Central memory CD8-positive, alpha-beta T cell (primary cell): ENCODE measurements at regions not wholly inside any gene's neighbourhood (a gene's known extent, or its start where the extent isn't known, plus 50 kb on each side); places are given as distances from the start of the nearest gene placed in this dataset.

Experiments
- ATAC-seq: fragments of 150-1000 bp; cut with Tn5 transposase; replicated peaks from 2 replicates; pipeline ENCODE4 v1.10.0; 2022; ENCODE audit warnings: mild to moderate bottlenecking, moderate FRiP score, moderate number of reproducible peaks; ENCODE audit not compliant: poor library complexity, severe bottlenecking; ENCODE audit errors: extremely low read depth
- DNase-seq, 2 donors: peaks; one replicate each; pipeline ENCODE4 v3.0.0; 2021; ENCODE audit warnings: low spot score in 2 of 2
- H3K27ac Mint-ChIP-seq: one replicate; pipeline ENCODE4 v1.8.0; 2022; ENCODE audit warnings: low read depth, mild to moderate bottlenecking, moderate library complexity, mixed read lengths
- H3K27me3 Mint-ChIP-seq: one replicate; pipeline ENCODE4 v1.8.0; 2022; ENCODE audit warnings: mixed read lengths
- H3K36me3 Mint-ChIP-seq: one replicate; pipeline ENCODE4 v1.8.0; 2022; ENCODE audit warnings: mild to moderate bottlenecking, moderate library complexity, mixed read lengths; ENCODE audit not compliant: insufficient read depth
- H3K4me1 Mint-ChIP-seq: one replicate; pipeline ENCODE4 v1.8.0; 2022; ENCODE audit warnings: mixed read lengths
- H3K4me3 Mint-ChIP-seq: one replicate; pipeline ENCODE4 v1.8.0; 2022; ENCODE audit warnings: mild to moderate bottlenecking, moderate library complexity, mixed read lengths
- H3K9me3 Mint-ChIP-seq: one replicate; pipeline ENCODE4 v1.8.0; 2022; ENCODE audit warnings: mixed read lengths

DNA sequence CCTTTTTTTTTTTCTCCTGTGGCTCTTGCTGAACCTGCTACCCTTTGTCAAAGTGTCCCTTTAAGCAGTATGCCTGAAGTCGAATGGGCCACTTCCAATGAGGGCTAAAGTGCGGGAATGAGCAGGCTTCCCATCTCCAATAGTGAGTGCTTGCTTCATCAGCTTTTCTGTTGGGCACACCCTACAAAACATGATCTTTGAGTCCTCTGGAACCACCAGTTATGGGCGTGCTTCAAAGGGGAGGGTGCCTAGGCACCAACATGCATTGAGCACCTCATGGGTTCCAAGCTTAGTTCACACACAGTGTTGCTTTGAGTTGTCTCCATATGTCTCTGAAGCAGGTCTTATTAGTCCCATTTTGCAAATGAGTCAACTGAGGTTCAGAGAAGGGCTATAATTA lies 132.8 kb upstream of the CPEB4 start:
- no peaks in the 10 kb centered on the region for H3K9me3 Mint-ChIP-seq
- no peak overlapping the region for H3K4me3 Mint-ChIP-seq
- H3K27ac Mint-ChIP-seq: no peak overlapping the region
- peaks cover 20% of the 10 kb centered on the region for H3K27me3 Mint-ChIP-seq
- no peaks in the 10 kb centered on the region for H3K36me3 Mint-ChIP-seq
- DNase-seq (no peak), ATAC-seq (no peak)
- no peaks in the 10 kb centered on the region for H3K4me1 Mint-ChIP-seq

GRCh38 chr5:173757403-173758209 lies 130.5 kb upstream of the CPEB4 start:
- ATAC-seq (no peak), DNase-seq (no peak)
- Mint-ChIP-seq H3K4me3 (no peak overlapping the region), H3K36me3 (no peaks in the 10 kb centered on the region), H3K27ac (no peak overlapping the region), H3K27me3 (peaks cover 11% of the 10 kb centered on the region), H3K9me3 (no peaks in the 10 kb centered on the region), H3K4me1 (no peaks in the 10 kb centered on the region)

- H3K27ac Mint-ChIP-seq: no peak overlapping the region
- DNase-seq (no peak), ATAC-seq (no peak)
- no peaks in the 10 kb centered on the region for H3K36me3 Mint-ChIP-seq
- no peak overlapping the region for H3K4me3 Mint-ChIP-seq
- H3K4me1 Mint-ChIP-seq: no peaks in the 10 kb centered on the region
- H3K27me3 Mint-ChIP-seq: peaks cover 11% of the 10 kb centered on the region
- no peaks in the 10 kb centered on the region for H3K9me3 Mint-ChIP-seq
Measured at GRCh38 chr5:173758676-173759075, 129.5 kb upstream of the CPEB4 start.

DNA sequence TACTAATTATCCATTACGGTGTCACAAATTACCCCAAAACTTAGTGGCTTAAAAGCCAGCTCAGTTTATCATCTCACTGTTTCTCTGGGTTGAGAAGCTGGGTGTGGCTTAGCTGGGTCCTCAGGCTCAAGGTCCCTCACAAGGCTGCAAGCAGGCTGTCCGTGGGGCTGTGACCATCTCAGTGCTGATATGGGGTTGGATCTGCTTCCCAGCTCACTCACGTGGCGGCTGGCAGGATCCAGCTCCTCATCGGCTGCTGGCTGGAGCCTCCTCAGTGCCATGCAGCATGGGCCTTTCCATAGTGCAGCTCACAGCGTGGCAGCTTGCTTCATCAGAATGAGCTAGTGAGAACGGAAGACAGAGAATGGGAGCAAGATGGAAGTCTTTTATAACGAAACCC lies 128.5 kb upstream of the CPEB4 start:
- Mint-ChIP-seq H3K4me1 (no peaks in the 10 kb centered on the region), H3K4me3 (no peak overlapping the region), H3K9me3 (no peaks in the 10 kb centered on the region), H3K27ac (no peak overlapping the region), H3K36me3 (no peaks in the 10 kb centered on the region), H3K27me3 (peaks cover 11% of the 10 kb centered on the region)
- ATAC-seq: no peak
- no peak for DNase-seq

DNA sequence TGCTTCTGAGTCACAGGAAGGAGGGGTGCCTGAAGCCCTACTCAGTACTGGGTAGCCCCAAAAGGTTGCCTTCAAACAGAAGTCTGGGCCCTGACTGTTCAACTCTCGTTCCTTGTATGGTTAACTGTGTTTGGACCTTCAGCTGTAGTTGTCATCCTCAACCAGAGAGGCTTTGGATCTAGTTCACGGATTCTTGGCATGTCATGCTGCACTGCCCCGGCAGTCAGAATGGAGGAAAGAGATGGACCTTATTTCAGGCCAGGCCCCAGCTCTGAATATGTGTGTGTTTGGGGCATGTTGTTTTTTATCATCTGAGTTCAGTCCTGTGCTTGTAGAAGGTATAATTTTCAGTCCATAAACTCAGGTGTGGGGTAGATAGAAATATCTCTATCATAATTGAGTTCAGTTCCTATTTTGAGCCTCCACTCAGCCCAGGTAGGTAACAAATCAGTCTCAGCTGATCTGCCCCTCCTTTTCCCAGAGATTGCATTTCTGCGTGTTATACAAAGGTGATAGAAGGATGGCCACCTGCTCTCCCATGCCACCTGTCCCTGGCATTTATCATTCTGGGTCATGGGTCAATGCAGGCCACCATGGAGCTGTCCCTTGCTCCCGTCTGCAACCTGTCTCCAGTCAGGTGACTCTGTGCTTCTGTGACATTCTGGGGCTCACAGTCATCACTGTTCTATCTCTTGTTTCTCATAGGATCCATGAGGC lies 127.5 kb upstream of the CPEB4 start:
- peaks cover 11% of the 10 kb centered on the region for H3K27me3 Mint-ChIP-seq
- DNase-seq (no peak), ATAC-seq (no peak)
- no peak overlapping the region for H3K4me3 Mint-ChIP-seq
- no peaks in the 10 kb centered on the region for H3K36me3 Mint-ChIP-seq
- H3K9me3 Mint-ChIP-seq: no peaks in the 10 kb centered on the region
- H3K4me1 Mint-ChIP-seq: no peaks in the 10 kb centered on the region
- no peak overlapping the region for H3K27ac Mint-ChIP-seq

- no peak for DNase-seq
- Mint-ChIP-seq H3K4me1 (no peaks in the 10 kb centered on the region), H3K4me3 (no peak overlapping the region), H3K27ac (no peak overlapping the region), H3K36me3 (no peaks in the 10 kb centered on the region), H3K27me3 (peaks cover 11% of the 10 kb centered on the region), H3K9me3 (no peaks in the 10 kb centered on the region)
- ATAC-seq: no peak
Measured at GRCh38 chr5:173761178-173761513, 127.0 kb upstream of the CPEB4 start.

DNA sequence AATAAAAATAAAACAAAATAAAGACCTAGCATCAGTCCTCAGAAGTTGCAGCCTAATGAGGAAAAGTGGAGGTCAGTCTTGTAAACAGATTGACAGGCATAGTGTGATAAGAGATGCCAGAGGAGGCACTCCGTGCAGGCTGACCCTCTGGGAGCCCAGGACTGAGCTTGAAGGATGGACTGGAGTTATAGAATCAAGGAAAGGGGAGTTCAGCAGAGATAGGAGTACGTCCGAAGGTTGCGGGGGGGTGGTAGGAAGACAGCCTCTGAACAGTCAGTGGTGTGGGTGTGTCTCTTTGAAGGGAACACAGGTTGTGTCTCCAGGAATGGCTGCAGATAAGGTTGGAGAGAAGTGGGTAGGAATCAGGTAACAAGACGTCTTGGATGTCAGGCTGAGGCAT lies 126.1 kb upstream of the CPEB4 start:
- no peaks in the 10 kb centered on the region for H3K9me3 Mint-ChIP-seq
- DNase-seq (no peak), ATAC-seq (no peak)
- H3K4me3 Mint-ChIP-seq: no peak overlapping the region
- peaks cover 11% of the 10 kb centered on the region for H3K27me3 Mint-ChIP-seq
- no peaks in the 10 kb centered on the region for H3K36me3 Mint-ChIP-seq
- no peaks in the 10 kb centered on the region for H3K4me1 Mint-ChIP-seq
- H3K27ac Mint-ChIP-seq: no peak overlapping the region

- H3K4me3 Mint-ChIP-seq: no peak overlapping the region
- no peaks in the 10 kb centered on the region for H3K4me1 Mint-ChIP-seq
- H3K36me3 Mint-ChIP-seq: no peaks in the 10 kb centered on the region
- no peak overlapping the region for H3K27ac Mint-ChIP-seq
- H3K27me3 Mint-ChIP-seq: peaks cover 11% of the 10 kb centered on the region
- no peaks in the 10 kb centered on the region for H3K9me3 Mint-ChIP-seq
- ATAC-seq (no peak), DNase-seq (no peak)
Measured at GRCh38 chr5:173762930-173763329, 125.2 kb upstream of the CPEB4 start.

DNA sequence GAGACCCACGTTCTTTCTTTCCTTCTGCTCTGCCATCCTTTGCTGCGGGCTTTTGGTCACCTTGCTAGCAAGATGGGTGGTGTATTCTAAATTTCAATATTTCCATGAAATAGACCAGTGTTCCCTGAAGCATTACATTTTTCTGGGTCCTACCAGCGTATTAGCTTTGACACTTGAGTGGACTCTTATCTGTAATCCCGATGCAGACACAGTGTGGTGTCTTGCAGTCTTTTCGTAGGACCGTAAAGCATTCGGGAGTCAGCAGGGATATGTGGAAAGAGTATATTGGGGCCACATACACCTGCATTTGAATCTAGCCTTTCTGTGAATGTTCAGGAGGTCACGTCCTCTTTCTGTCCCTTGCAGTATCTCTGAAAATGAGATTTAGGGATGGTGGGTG lies 124.7 kb upstream of the CPEB4 start:
- Mint-ChIP-seq H3K4me3 (no peak overlapping the region), H3K9me3 (no peaks in the 10 kb centered on the region), H3K27me3 (peaks cover 11% of the 10 kb centered on the region), H3K4me1 (no peaks in the 10 kb centered on the region), H3K27ac (no peak overlapping the region), H3K36me3 (no peaks in the 10 kb centered on the region)
- no peak for ATAC-seq
- no peak for DNase-seq

- no peak for DNase-seq
- no peak for ATAC-seq
- Mint-ChIP-seq H3K27me3 (peaks cover 11% of the 10 kb centered on the region), H3K36me3 (no peaks in the 10 kb centered on the region), H3K27ac (no peak overlapping the region), H3K9me3 (no peaks in the 10 kb centered on the region), H3K4me1 (no peaks in the 10 kb centered on the region), H3K4me3 (no peak overlapping the region)
Measured at GRCh38 chr5:173764332-173765028, 123.7 kb upstream of the CPEB4 start.

DNA sequence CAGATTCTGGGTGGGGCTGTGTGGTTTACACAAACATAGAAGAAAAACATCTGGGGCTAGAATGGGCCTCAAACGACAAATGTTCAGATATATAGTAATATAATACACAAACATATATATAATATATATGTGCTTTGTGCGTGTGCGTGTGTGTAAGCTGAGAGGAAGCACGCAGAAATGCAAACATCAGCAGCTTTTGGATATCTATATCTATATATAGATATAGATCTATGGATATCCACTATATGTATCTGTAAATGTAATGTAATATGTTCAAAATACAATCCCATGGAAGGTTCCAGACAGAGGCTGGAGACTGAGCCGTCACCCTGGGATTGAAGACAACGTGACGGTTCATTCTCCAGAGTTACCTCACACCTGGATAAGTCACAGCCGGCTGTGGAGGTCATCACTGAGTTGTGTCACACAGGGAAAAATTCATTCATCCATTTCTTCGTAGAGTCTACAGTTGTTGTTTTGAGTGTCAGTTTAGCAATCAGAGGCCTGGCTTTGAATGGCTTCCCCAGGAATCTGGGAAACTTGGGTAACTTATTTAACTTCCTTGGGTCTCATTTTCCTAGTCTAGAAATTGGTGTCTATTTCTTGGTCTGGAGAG lies 123.0 kb upstream of the CPEB4 start:
- no peaks in the 10 kb centered on the region for H3K9me3 Mint-ChIP-seq
- no peaks in the 10 kb centered on the region for H3K4me1 Mint-ChIP-seq
- H3K27me3 Mint-ChIP-seq: peaks cover 11% of the 10 kb centered on the region
- H3K27ac Mint-ChIP-seq: no peak overlapping the region
- H3K4me3 Mint-ChIP-seq: no peak overlapping the region
- no peak for DNase-seq
- no peaks in the 10 kb centered on the region for H3K36me3 Mint-ChIP-seq
- ATAC-seq: no peak

DNA sequence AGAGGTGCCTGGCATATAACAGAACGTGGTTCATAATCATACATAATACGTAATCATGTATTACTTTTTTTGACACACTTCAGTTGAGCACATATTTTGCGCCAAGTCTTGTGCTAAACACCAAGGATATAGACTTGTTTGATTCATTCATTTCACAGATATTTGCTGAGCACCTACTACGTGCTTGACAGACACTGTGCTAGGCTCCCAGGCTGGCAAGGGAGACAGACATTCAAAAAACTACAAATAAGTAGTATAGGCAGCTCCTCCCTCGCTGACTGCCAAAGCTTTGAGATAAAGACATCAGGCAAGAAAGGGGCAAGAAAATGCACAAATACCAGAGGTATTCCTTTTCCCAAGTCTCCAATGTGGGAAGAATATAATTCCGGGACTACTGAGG lies 122.5 kb upstream of the CPEB4 start:
- no peak for DNase-seq
- H3K27ac Mint-ChIP-seq: no peak overlapping the region
- no peaks in the 10 kb centered on the region for H3K4me1 Mint-ChIP-seq
- no peak overlapping the region for H3K4me3 Mint-ChIP-seq
- peaks cover 11% of the 10 kb centered on the region for H3K27me3 Mint-ChIP-seq
- ATAC-seq: no peak
- H3K36me3 Mint-ChIP-seq: no peaks in the 10 kb centered on the region
- no peaks in the 10 kb centered on the region for H3K9me3 Mint-ChIP-seq
